DMS79 treated with DMSO at 0.1 percent for 48 hours (cell line): ENCODE measurements at regions not wholly inside any gene's neighbourhood (a gene's known extent, or its start where the extent isn't known, plus 50 kb on each side); places are given as distances from the start of the nearest gene placed in this dataset.

Experiments used
- DNase-seq: peaks from one replicate; lab custom pipeline; 2025; lab: John Stamatoyannopoulos, UW

- DNase-seq, result no peak
Observed at GRCh38 chr4:137310593-137311490, 221.5 kb downstream of the PCDH18 start.

GRCh38 chr4:137310166-137310565 lies 222.1 kb downstream of the PCDH18 start:
- DNase-seq, result no peak

DNA sequence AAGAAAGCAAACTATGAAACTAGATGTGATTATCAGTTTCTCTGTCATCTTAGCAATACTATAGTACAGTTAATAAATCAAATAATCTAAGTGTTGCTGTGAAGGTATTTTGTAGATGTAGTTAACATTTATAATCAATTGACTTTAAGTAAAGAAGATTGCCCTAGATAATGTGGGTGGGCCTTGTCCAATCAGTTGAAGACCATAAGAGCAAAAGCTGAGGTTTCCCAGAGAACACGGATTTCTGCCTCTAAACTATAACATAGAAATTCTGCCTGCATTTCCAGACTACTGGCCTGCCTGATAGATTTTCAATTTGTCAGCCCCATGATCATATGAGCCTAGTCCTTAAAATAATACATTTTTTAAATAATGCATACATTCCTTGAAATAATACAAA lies 222.9 kb downstream of the PCDH18 start:
- no peak for DNase-seq

DNA sequence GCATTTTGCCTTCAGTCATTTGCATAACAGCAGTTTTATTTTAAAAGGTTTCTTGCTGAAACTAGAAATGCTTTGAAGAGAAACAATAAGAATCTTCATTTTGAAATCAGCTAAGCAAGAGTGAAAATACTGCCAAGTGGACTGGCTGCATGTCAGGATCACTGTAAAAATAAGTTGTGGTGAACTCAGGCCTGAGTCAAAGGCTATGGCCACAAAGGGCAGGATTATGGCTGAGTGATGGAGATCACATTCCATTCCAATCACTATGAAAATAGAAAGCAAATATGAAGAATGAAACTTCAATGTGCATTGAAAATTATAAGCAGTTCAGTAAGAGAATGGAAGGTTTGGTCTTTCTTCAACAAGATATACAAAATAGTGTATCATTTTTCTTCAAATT lies 224.5 kb downstream of the PCDH18 start:
- no peak for DNase-seq

- DNase-seq, result no peak
Observed at GRCh38 chr4:137300776-137301175, 231.5 kb downstream of the PCDH18 start.

- DNase-seq, result no peak
Observed at GRCh38 chr4:137299281-137299680, 233.0 kb downstream of the PCDH18 start.

DNA sequence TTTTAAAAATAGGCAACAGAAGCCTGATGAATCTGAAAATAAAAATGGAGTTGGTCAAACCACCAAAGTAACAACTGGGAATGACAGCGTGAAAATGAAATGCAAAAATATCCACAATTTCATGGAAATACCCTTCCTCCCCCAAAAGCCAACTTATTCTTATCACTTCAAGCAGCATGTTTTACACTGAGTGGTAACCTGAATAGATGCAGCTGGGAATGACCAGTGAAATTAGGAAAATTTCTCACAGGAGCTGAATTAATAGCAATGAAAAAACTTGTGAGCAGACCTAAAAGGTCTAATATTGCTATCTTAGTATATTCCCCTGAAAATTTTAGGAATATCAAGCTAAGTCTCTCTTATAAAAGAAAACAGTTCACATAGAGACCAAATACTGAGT lies 239.0 kb downstream of the PCDH18 start:
- no peak for DNase-seq

GRCh38 chr4:137283737-137284136 lies 248.6 kb downstream of the PCDH18 start:
- no peak for DNase-seq

DNA sequence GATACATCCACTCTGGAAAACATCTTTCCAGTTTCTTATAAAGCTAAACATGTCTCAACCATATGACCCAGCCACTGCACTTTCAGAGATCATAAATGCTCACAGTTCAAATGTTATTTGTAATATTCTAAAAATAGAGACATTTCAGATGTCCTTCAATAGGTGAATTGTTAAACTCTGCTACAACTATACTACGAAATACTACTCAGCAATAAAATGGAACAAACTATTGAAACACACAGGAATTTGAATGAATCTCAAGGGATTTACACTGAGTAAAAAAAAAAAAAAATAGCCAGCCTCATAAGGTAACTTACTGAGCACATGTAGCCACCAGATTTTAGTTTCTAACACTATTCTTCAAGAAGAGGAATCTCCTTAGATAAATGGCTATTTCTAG lies 253.9 kb downstream of the PCDH18 start:
- no peak for DNase-seq

GRCh38 chr4:137274404-137274803 lies 257.9 kb downstream of the PCDH18 start:
- no peak for DNase-seq

GRCh38 chr4:137267024-137267423 lies 265.3 kb downstream of the PCDH18 start:
- no peak for DNase-seq

DNA sequence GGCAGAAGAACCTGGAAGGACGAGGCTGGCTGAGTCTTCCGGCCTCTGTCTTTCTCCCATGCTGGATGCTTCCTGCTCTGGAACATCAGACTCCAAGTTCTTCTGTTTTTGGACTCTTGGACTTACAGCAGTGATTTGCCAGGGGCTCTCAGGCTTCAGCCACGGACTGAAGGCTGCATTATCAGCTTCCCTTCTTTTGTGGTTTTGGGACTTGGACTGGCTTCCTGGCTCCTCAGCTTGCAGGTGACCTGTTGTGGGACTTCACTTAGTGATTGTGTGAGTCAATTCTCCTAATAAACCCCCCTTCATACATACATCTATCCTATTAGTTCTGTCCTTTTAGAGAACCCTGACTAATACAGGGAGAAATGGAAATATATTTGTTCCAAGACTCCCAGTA lies 265.8 kb downstream of the PCDH18 start:
- no peak for DNase-seq

- DNase-seq, result no peak
Observed at GRCh38 chr4:137263206-137263605, 269.1 kb downstream of the PCDH18 start.

- DNase-seq, result no peak
Observed at GRCh38 chr4:137253949-137254348, 278.3 kb downstream of the PCDH18 start.

GRCh38 chr4:137249112-137249511 lies 283.2 kb downstream of the PCDH18 start:
- DNase-seq, result no peak

GRCh38 chr4:137238456-137239162 lies 293.7 kb downstream of the PCDH18 start:
- DNase-seq, result peak; percentile 58

GRCh38 chr4:137226900-137227299 lies 305.4 kb downstream of the PCDH18 start:
- no peak for DNase-seq

DNA sequence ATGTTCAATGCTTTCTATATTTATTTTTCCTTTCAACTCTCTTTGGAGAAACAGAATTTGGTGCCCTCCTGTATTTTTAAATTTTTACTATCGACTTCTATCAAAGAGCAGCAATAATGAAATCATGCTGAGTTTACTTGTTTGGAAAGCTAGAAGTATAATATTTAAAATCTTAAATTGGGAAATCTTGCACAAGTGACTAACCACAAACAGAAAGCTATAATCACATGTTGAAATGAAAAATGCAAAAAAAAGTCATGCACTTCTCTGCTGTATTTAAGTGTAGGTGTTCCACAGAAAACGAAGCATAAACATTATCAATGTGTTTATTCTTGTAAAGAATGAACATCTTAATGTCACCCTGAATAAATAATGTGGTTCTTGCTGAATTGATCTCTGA lies 306.1 kb downstream of the PCDH18 start:
- no peak for DNase-seq

- DNase-seq, result no peak
Observed at GRCh38 chr4:137213372-137214173, 318.7 kb downstream of the PCDH18 start.

DNA sequence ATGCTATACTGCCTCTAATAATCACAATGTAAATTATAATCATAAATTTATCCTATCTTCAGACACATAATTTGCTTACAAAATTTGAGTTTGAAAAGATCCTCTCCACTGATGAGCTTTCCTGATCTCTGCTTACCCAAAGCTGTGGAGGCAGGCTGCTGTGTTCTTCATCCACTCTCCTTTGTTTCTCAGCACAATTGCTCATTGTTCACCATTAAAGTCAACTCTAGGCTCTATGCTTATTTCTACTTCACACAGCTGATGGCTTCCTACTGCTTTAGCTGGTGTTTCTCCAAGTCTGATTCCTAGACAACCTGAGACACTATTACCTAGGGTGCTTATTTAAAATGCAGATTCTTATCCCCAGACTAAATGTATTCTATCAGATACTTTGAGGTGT lies 319.7 kb downstream of the PCDH18 start:
- no peak for DNase-seq

GRCh38 chr4:137209240-137209639 lies 323.1 kb downstream of the PCDH18 start:
- no peak for DNase-seq

GRCh38 chr4:137206781-137207180 lies 325.5 kb downstream of the PCDH18 start:
- no peak for DNase-seq

DNA sequence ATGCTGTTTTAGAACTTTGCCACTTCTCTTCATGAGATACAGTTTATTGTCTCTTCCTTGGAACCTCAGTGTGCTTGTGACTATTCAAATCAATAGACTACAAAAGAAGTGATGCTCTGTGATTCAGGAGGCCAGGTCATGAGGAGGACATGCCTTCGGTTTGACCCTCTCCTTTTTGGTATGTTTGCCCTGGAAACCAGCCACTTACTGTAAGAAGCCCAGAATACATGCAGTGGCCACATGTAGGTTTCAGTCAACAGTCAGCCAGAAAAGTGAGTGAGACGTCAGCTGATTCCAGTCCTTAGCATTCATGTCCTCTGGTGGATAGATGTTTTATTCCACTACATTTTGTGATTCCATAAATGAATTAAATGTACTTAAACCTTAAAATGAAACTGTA lies 328.7 kb downstream of the PCDH18 start:
- no peak for DNase-seq
